AG09309 (cell line): ENCODE measurements at regions not wholly inside any gene's neighbourhood (a gene's known extent, or its start where the extent isn't known, plus 50 kb on each side); places are given as distances from the start of the nearest gene placed in this dataset.

Experiments used
- DNase-seq: peaks from one replicate; pipeline ENCODE4 v3.0.0-alpha.2; 2010; ENCODE audit warnings: low read depth
- H3K4me3 ChIP-seq: 2 replicates; pipeline ENCODE4 v1.5.1; 2011; ENCODE audit warnings: mild to moderate bottlenecking, low read depth, low read length, moderate library complexity; ENCODE audit not compliant: control insufficient read depth
- TF ChIP-seq, protein P1 (sequence below): IDR thresholded peaks from 2 replicates; pipeline ENCODE4 v1.5.1; 2011; ENCODE audit warnings: mild to moderate bottlenecking, low read depth, low read length, inconsistent platforms; ENCODE audit not compliant: insufficient read depth, control insufficient read depth; ENCODE audit errors: missing control alignments

DNA sequence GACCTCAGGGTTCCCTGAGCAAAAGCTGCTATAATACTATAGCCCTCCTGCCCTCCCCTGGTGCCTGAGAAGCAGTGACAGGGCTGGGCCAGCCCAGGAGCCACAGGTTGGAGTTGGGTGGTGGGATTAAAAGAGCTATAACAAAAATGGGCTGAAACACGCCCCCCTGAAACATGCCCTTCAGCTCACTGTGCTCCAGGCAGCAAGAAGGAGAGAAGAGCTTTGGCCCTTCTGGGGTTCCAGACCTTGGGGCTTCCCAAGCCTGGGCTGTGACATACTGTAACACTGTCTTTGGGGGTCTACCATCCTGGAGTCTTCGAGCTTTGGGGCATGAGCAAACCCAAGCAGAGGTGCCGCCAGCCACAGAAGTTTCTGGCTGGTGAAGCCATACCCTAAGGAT is 129.2 kb downstream of the HTR1B start:
- H3K4me3 ChIP-seq, result no peak overlapping the region
- no peak for DNase-seq
- TF ChIP-seq, protein P1, sequence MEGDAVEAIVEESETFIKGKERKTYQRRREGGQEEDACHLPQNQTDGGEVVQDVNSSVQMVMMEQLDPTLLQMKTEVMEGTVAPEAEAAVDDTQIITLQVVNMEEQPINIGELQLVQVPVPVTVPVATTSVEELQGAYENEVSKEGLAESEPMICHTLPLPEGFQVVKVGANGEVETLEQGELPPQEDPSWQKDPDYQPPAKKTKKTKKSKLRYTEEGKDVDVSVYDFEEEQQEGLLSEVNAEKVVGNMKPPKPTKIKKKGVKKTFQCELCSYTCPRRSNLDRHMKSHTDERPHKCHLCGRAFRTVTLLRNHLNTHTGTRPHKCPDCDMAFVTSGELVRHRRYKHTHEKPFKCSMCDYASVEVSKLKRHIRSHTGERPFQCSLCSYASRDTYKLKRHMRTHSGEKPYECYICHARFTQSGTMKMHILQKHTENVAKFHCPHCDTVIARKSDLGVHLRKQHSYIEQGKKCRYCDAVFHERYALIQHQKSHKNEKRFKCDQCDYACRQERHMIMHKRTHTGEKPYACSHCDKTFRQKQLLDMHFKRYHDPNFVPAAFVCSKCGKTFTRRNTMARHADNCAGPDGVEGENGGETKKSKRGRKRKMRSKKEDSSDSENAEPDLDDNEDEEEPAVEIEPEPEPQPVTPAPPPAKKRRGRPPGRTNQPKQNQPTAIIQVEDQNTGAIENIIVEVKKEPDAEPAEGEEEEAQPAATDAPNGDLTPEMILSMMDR, result no peak

DNA sequence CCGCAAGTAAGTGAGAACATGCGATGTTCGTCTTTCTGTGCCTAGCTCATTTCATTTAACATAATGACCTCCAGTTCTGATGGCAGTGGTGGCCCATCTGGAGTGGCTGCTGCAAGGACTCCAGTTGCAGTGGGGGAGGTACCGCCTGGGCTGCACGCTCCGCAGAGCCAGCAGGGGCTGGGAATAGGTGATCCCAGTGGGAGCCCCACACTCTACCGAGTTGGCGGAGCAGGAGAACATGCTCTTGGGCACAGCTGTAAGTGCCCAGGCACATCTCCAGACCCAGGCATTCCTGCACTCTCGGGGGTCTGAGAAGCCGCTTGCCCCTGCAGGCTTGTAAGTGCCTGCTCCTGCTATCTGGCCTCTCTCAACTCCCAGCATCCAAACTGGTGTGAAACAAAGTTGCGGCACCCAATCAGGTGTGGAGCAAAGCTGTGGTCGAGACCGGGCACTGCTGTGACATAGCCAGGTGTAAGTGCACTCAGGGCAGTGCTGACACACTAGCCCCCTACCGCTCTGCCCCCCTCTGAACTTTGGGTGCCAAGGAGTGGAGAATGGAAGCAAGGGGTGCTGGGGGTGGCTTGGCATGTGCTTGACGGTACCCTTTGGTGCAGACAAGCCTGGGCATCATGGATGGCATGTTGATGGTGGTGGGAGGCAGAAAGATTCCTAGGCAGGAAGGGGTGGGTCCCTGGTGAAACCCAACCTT is 130.2 kb downstream of the HTR1B start:
- no peak for DNase-seq
- TF ChIP-seq, protein P1, result no peak
- H3K4me3 ChIP-seq, result no peak overlapping the region

DNA sequence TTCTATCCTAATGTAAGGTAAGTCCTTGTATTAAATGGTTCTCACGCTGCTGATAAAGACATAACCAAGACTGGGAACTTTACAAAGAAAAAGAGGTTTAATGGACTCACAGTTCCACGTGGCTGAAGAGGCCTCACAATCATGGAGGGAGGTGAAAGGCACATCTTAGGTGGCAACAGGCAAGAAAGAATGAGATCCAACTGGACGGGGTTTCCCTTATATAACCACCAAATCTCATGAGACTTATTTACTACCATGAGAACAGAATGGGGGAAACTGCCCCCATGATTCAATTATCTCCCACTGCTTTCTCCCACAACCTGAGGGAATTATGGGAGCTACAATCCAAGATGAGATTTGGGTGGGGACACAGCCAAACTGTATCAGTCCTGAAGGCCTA is 136.6 kb downstream of the HTR1B start:
- DNase-seq, result no peak
- H3K4me3 ChIP-seq, result no peak overlapping the region
- TF ChIP-seq, protein P1, result no peak

DNA sequence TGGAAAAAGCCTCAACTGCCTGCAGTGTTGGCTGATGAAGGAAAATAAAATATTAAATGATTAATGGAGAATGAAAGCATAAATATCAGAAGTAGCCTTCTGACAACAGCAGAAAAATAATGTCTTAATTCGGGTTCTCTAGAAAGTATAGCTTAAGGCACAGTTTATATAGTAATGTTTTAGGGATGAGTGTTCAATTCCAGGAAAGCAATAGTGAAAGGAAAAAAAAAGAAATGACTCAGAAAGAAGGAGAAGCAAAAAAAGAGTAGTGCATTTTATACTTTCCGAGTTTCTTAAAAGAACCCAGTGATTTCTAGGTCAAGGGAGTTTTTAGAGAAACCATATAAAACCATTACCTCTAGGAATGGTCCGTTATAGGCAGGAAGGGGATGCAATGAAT is 137.3 kb downstream of the HTR1B start:
- TF ChIP-seq, protein P1, result no peak
- DNase-seq, result no peak
- no peak overlapping the region for H3K4me3 ChIP-seq

DNA sequence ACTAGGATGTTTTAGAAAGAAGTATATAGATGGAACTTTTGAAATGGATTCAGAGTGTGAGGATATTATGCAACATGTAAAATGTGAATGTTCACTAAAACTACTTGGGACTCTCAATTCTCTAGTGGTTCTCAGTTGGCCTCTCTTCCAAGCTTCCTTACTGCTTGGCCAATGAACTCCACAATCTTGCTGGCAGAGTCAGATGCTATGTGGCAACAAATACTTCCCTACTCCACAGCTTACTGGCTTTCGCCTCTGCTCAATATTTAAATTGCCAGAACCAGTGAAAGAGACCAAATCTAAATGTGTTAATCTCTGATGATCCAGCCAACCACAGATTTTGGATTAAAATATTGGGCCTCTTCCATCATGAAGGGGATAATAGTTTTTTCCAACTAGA is 138.4 kb downstream of the HTR1B start:
- no peak overlapping the region for H3K4me3 ChIP-seq
- DNase-seq, result no peak
- TF ChIP-seq, protein P1, result no peak

DNA sequence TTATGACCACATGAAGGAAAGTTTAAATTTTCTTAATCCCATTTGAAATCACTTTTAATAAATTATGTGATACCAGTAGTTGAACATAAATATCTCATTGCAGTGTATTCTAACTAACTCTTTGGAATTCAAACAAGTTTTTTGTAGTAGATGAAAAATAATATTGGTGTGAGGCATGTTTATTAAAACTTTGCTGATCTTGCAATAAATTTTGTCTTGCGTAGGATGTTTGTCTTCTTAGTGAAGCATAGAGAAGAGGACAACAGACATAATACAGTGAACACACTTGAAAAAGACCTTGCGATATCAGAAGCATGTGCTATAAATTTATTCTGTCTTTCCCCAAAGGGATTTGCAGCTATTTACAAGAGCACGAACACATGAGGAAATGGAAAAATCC is 140.7 kb downstream of the HTR1B start:
- no peak overlapping the region for H3K4me3 ChIP-seq
- TF ChIP-seq, protein P1, result no peak
- no peak for DNase-seq
